Tibial nerve (tissue), 4 donors: ENCODE measurements at regions not wholly inside any gene's neighbourhood (a gene's known extent, or its start where the extent isn't known, plus 50 kb on each side); places are given as distances from the start of the nearest gene placed in this dataset.

ENCODE experiments used
- DNase-seq, 2 donors: peaks; one replicate each; pipeline ENCODE4 v3.0.0-alpha.2; 2019; ENCODE audit warnings: low spot score in 2 of 2
- H3K27ac ChIP-seq, 4 donors: fragments of 200-600 bp; sonication (generic) in 3 of 4; one replicate each; pipeline ENCODE4 v1.5.1; 2017 to 2019; ENCODE audit warnings: mild to moderate bottlenecking in 1 of 4
- H3K27me3 ChIP-seq, 2 donors: fragments of 200-600 bp; sonication (generic) in 1 of 2; one replicate each; pipeline versions ENCODE4 v1.5.1 to v1.6.0; 2017 to 2019
- H3K36me3 ChIP-seq, 3 donors: fragments of 200-600 bp; sonication (generic); one replicate each; pipeline ENCODE4 v1.5.1; 2018 to 2019
- H3K4me1 ChIP-seq, 4 donors: fragments of 200-600 bp; sonication (generic) in 3 of 4; one replicate each; pipeline ENCODE4 v1.5.1; 2017 to 2019
- H3K4me3 ChIP-seq, 4 donors: fragments of 200-600 bp; sonication (generic) in 3 of 4; one replicate each; pipeline ENCODE4 v1.5.1; 2017 to 2019; ENCODE audit warnings: mild to moderate bottlenecking in 1 of 4, moderate library complexity in 1 of 4
- H3K9me3 ChIP-seq, 4 donors: fragments of 200-600 bp; sonication (generic) in 3 of 4; one replicate each; pipeline ENCODE4 v1.5.1; 2017 to 2019
- CTCF ChIP-seq, 5 experiments: fragments of 200-600 bp in 3 of 5; fragments of 450-650 bp in 2 of 5; sonication (generic) in 3 of 5; IDR thresholded peaks; one replicate each; pipeline ENCODE4 v1.5.1; 2016 to 2019; ENCODE audit warnings: antibody characterized with exemption in 5 of 5, mild to moderate bottlenecking in 3 of 5, moderate library complexity in 2 of 5
- EP300 ChIP-seq, 2 donors: sonication (generic); formaldehyde crosslinking; IDR thresholded peaks; one replicate each; pipeline ENCODE4 v1.6.1; 2017; ENCODE audit warnings: antibody characterized with exemption in 2 of 2, mild to moderate bottlenecking in 1 of 2
- POLR2A ChIP-seq, 2 donors: fragments of 450-650 bp; IDR thresholded peaks; one replicate each; pipeline ENCODE4 v1.6.1; 2017; ENCODE audit warnings: antibody characterized with exemption in 2 of 2, mild to moderate bottlenecking in 2 of 2, moderate library complexity in 2 of 2
- WGBS, 2 donors: methylation state at CpG; one replicate each; pipeline ENCODE4 v1.1.5; 2018; 5-methylcytosine and 5-hydroxymethylcytosine counted together

DNA sequence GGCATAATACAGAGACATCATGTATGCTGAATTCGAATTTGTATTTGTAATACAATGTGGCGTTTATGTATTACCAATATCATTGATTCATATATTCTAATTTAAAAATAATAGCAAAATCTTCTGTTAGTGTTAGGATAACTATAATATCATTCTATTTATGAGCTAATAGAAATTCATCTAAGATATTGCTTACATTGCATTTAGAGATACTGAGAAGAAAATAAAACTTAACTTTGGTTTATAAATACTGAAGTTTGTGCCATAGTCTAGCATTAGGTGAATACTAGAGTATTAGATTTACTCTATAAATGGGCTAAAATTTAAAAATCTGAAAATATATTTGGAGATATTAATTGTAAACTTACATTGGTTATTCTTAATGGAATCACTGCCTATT lies 1590.6 kb downstream of the PCDH18 start:
- H3K27ac ChIP-seq, result no peak overlapping the region
- no peaks in the 10 kb centered on the region for H3K4me1 ChIP-seq
- DNase-seq, result no peak
- H3K27me3 ChIP-seq, result no peaks in the 10 kb centered on the region
- H3K36me3 ChIP-seq, result no peaks in the 10 kb centered on the region
- H3K4me3 ChIP-seq, result no peak overlapping the region
- WGBS, 2 donors, result 88 to 97% methylated on average over 2 of the region's 2 CpGs
- TF ChIP-seq CTCF (IDR thresholded peaks at IDR 0.05), result no peak
- no peak for TF ChIP-seq EP300 (IDR thresholded peaks at IDR 0.05)
- no peak for TF ChIP-seq POLR2A (IDR thresholded peaks at IDR 0.05)
- no peaks in the 10 kb centered on the region for H3K9me3 ChIP-seq

GRCh38 chr4:135934026-135934425 lies 1598.3 kb downstream of the PCDH18 start:
- Histone ChIP-seq H3K27ac (no peak overlapping the region), H3K9me3 (peaks cover 0 to 6% (median 0%) of the 10 kb centered on the region in 4 donors), H3K36me3 (no peaks in the 10 kb centered on the region), H3K4me1 (no peaks in the 10 kb centered on the region), H3K27me3 (no peaks in the 10 kb centered on the region), H3K4me3 (no peak overlapping the region)
- no peak for TF ChIP-seq EP300 (IDR thresholded peaks at IDR 0.05)
- no peak for TF ChIP-seq POLR2A (IDR thresholded peaks at IDR 0.05)
- no peak for TF ChIP-seq CTCF (IDR thresholded peaks at IDR 0.05)
- WGBS, 2 donors, result 48 to 56% methylated on average over 1 of the region's 1 CpG
- no peak for DNase-seq

DNA sequence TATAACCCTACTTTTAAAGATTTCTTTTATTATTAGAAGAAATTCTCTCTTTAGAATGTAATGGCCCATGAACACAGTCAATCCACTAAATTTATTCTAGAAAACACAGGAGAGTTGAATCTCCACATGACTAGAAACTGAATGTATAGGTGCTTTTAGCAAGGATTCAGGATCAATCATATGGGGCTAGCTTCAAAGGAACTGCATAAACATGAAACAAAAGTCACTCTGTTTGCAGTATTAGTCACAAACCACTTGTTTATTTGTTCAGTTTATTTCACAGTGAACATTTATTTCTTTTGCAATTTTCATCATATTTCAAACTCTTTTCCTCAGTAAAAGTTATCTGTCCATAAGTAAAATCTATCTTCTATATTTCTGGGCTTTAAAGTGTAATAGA lies 1604.6 kb downstream of the PCDH18 start:
- H3K27me3 ChIP-seq, result no peaks in the 10 kb centered on the region
- H3K4me1 ChIP-seq, result no peaks in the 10 kb centered on the region
- peaks cover 0 to 6% (median 0%) of the 10 kb centered on the region in 4 donors for H3K9me3 ChIP-seq
- H3K36me3 ChIP-seq, result no peaks in the 10 kb centered on the region
- DNase-seq, result no peak
- no peak overlapping the region for H3K27ac ChIP-seq
- H3K4me3 ChIP-seq, result no peak overlapping the region
- TF ChIP-seq EP300 (IDR thresholded peaks at IDR 0.05) (no peak), POLR2A (IDR thresholded peaks at IDR 0.05) (no peak), CTCF (IDR thresholded peaks at IDR 0.05) (no peak)

- Histone ChIP-seq H3K36me3 (no peaks in the 10 kb centered on the region), H3K27me3 (no peaks in the 10 kb centered on the region), H3K27ac (no peak overlapping the region), H3K9me3 (no peaks in the 10 kb centered on the region), H3K4me3 (no peak overlapping the region), H3K4me1 (no peaks in the 10 kb centered on the region)
- no peak for DNase-seq
- no peak for TF ChIP-seq EP300 (IDR thresholded peaks at IDR 0.05)
- no peak for TF ChIP-seq CTCF (IDR thresholded peaks at IDR 0.05)
- no peak for TF ChIP-seq POLR2A (IDR thresholded peaks at IDR 0.05)
Measured at GRCh38 chr4:135921081-135921480, 1611.2 kb downstream of the PCDH18 start.

DNA sequence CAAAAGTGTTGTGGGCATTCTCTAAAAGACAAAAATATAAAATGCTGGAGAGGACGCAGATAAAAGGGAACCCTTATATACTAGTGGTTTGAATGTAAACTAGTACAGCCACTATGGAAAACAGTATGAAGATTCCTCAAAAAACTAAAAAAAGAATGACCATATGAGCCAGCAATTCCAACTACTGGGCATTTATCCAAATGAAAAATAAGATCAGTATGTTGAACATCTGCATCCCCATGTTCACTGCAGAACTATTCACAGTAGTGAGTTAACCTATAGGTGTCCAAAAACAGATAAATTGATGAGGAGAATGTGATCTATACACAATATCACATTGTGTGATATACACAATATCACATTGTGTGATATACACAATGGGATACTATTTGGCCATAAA lies 1615.3 kb downstream of the PCDH18 start:
- no peak overlapping the region for H3K4me3 ChIP-seq
- no peaks in the 10 kb centered on the region for H3K36me3 ChIP-seq
- no peaks in the 10 kb centered on the region for H3K27me3 ChIP-seq
- DNase-seq, result no peak
- no peaks in the 10 kb centered on the region for H3K9me3 ChIP-seq
- 27 to 44% methylated on average over 1 of the region's 1 CpG for WGBS, 2 donors
- H3K4me1 ChIP-seq, result no peaks in the 10 kb centered on the region
- TF ChIP-seq POLR2A (IDR thresholded peaks at IDR 0.05) (no peak), CTCF (IDR thresholded peaks at IDR 0.05) (no peak), EP300 (IDR thresholded peaks at IDR 0.05) (no peak)
- H3K27ac ChIP-seq, result no peak overlapping the region
